KG1 (cell line): ENCODE measurements at regions not wholly inside any gene's neighbourhood (a gene's known extent, or its start where the extent isn't known, plus 50 kb on each side); places are given as distances from the start of the nearest gene placed in this dataset.

Source experiments
- DNase-seq: peaks from one replicate; lab custom pipeline; 2025; lab: John Stamatoyannopoulos, UW

GRCh38 chr1:201589186-201589585 is 50.3 kb downstream of the NAV1 start:
- no peak for DNase-seq

DNA sequence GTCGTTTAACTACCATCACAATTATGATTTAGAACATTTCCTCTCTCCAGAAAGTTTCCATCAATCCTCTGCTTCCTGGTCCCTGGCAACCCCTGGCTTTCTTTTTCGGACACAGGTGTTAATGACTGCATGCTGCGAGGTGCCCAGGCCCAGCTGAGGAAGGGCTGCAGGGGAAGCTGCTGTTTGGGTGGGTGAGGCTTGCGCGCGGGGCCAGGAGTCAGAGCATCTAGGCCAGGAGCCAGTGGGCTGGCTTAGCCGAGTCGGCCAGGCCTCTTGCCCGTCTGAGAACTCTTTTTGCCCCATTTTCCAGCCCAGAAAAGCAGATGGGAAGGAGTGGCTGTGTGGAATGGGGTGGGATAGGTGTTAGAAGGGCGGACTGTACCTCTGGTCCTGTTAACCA is 51.5 kb downstream of the NAV1 start:
- no peak for DNase-seq

DNA sequence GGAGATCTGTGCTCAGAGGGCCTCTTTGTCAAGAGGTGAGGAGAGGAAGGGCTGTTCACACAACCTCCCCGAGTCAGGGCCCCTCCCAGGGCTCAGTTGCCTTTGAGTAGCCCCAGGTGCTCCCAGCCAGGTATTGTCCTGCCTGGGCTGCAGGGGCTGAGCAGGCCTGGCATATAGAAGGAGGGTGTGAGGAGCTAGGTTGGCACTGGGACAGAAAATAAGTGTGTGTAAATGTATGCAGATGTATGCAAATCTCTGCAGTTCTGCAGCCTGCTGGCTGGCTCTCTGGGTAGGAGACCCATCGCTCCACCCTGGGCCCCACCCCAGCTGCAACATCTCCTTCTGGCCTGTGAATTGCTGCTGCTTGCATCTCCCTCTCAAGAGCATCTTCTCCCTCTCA is 52.4 kb downstream of the NAV1 start:
- DNase-seq, result no peak

- DNase-seq, result no peak
Observed at GRCh38 chr1:201591981-201592380, 53.1 kb downstream of the NAV1 start.

DNA sequence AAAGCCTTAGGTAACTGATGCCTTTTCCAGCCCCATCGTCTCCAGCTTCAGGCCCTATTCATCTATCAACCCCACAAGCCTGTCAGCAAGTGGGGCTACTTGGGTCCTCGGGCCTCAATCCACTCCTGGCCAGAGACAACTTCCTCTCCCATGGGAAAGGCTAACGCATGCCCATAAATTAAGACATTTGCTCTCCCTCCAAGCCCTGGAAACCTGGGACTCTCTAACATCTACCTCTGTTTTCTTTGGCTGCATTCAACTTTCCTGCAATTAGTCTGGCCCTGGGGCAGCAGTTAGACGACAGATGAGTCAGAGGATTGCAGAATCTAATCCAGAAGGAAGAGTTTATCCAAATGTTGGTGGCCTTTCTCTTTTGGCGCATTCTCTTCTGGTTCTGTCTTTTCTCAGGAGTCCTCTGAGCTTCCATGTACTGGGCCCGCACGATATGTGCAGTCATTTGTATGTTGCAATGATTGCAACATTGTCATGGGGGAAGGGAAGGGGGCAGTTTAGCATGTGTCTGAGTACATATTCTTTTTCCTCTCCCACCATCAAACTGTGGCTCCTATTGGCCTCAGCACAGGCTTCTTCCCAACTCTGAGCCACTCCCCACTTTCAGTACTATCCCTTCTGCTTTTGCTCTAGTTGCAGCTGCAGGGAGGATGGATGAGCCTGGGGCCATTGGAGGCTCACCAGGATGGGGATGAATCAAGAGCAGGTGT is 54.4 kb downstream of the NAV1 start:
- no peak for DNase-seq

- DNase-seq, result no peak
Observed at GRCh38 chr1:201594575-201595245, 55.8 kb downstream of the NAV1 start.

GRCh38 chr1:201595381-201595780 is 56.5 kb downstream of the NAV1 start:
- no peak for DNase-seq

DNA sequence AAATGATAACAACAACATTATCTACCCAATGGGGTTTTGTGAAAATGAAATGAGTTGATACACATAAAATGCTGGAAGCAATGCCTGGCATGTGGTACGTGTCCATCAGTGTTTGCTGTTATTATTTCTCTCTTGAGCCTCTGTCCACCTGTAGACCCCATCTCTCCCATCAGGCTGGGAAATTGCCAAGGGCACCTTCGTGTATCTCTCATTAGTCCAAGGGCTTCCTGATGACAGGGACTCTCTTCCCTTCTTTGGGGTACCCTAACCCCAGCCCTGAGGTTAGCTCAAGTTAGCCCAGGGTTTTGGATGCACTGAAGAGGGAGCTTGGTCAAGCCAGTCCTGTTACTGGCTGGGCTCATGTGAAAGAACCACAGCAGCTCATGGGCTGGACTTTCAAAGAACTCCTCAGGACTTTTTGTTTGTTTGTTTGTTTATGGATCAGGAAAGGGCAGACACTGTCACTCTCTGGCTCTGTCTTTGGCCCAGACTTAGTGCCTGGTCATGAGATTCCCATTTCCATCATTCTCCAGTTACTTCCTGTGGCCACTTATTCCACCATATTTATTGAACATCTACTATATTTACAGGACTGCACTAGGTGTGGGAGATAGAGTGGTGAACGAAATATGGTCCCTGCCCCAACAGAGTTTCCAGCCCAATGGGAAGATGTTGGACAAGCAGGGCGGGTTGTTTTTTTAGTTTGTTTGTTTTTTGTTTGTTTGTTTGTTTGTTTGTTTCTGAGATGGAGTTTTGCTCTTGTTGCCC is 57.4 kb downstream of the NAV1 start:
- no peak for DNase-seq

GRCh38 chr1:201597551-201598230 is 58.8 kb downstream of the NAV1 start:
- no peak for DNase-seq

GRCh38 chr1:201598396-201598795 is 59.5 kb downstream of the NAV1 start:
- DNase-seq, result no peak

GRCh38 chr1:201598973-201599372 is 60.0 kb downstream of the NAV1 start:
- DNase-seq, result no peak

- no peak for DNase-seq
Observed at GRCh38 chr1:201599548-201599947, 60.6 kb downstream of the NAV1 start.

DNA sequence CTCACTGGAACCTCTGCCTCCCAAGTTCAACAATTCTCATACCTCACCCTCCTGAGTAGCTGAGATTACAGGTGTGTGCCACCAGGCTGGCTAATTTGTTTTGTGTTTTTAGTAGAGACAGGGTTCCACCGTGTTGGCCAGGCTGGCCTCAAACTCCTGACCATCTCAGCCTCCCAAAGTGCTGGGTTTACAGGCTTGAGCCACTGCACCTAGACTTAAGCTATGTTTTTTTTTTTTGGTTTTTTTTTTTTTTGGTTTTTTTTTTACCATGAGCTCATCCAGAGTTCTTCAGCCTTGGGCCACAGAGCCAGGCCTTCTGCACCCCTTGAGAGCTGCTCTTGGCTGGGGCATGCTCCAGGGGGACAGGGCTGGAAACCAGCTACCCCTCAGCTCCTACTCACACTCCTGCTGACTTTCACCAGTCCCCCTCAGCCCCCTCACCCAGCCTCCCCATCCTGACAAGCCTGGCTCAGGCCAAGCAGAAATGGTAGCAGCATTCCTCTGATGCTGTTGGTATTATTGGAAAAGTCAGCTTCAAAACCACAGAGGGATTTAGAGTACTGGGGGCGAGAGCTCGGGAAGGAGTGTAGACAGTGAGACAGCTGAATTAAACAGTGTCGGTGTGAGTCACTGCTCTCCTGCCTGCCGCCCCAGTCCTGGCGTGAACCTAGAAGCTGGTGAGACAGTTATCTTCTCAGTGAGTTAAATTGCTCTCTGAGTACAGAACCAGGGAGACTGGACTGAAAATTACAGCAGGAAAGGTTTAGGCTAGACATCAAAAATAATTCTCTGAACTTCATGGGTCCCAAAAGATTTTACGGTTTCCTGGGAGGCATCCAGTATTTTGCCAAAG is 63.7 kb downstream of the NAV1 start:
- no peak for DNase-seq

DNA sequence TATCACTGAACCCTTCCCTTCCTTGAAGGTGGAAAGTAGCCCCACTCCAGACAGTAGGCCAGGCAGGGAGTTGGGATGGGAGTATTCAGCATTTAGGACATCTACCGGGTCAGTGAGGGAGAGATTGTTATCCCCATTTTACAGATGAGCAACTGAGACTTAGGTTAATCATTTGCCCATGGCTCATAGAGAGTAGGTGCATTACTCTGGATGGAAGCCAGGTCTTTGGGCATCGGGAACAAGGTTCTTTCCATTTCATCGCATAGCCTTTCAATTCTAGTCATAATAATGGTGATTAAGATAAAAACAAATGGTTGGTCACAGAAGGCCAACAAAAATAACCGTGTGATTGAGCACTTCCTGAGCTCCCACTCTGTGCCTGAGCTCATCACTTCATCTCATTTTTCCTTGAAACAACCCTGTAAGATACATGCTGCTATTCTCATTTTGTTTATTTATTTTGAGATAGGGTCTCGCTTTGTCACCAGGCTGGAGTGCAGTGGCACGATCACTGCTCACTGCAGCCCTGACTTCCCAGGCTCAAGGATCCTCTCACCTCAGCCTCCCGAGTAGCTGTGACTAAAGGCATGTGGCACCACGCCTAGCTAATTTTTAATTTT is 64.8 kb downstream of the NAV1 start:
- no peak for DNase-seq

DNA sequence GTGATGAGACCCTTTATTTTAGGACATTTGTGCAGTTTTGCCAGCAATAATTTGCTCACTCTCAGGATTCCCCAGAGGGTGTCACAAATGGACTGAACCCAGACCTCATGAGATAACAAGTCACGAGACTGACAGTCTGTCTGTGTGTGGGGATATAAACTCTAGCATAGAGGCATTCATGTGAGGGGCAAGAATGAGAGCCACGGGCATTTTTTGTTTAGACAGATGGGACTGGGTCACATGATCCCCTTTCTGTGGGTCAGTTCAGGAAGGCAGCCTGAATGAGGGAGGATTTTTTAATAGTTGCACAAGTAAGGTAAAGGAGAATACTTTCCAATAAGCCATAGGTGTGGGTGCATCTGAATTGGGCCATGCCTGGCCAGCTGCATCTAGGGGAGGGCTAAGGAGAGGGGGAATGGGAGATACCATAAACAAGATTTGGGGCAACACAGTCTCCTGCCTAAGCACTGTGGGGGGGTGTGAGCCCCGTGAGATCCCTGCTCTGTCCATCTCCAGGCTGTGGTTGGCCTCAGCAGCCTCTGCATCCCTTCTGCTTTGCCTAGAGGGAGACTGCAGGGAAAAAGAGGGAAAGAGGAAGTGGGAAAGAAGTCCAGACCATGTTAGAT is 66.6 kb downstream of the NAV1 start:
- DNase-seq, result no peak

- no peak for DNase-seq
Observed at GRCh38 chr1:201606096-201606495, 67.2 kb downstream of the NAV1 start.

- DNase-seq, result no peak
Observed at GRCh38 chr1:201606623-201607022, 67.7 kb downstream of the NAV1 start.

DNA sequence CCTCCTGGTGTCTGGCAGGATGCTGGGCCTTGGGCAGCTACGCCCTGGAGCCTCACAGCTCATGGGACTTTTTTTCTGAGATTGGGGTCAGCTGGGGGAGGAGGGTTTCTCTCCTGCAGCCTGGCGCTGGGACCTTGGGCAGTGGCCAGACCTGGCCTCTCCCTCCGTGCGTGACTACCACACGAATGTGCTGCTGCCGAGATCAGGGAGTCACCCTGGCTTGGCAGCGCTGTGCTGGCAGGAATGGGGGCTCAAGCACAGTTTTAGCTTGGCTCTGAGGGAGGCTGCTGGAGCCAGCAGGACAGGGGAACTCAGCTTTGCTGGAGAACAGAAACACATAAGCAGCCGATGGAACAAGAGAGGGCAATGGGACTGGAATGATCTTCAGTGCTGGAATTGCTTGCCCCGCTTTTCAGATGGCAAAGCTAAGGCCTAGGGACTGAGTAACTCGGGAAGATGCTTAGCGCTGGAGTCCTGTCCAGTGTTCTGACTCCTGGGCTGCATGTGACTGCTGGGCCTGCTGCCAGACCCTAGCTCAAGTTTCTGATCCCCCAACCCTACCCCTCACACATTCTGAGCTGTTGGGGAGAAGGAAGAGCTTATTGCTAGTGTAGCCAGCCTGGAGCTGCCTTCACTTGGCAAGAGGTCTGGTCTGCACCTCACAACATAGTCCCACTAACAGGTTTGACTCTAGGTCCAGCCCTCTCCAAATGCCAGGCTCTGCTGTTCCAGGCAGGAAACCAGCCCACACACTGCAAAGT is 69.9 kb downstream of the NAV1 start:
- no peak for DNase-seq

DNA sequence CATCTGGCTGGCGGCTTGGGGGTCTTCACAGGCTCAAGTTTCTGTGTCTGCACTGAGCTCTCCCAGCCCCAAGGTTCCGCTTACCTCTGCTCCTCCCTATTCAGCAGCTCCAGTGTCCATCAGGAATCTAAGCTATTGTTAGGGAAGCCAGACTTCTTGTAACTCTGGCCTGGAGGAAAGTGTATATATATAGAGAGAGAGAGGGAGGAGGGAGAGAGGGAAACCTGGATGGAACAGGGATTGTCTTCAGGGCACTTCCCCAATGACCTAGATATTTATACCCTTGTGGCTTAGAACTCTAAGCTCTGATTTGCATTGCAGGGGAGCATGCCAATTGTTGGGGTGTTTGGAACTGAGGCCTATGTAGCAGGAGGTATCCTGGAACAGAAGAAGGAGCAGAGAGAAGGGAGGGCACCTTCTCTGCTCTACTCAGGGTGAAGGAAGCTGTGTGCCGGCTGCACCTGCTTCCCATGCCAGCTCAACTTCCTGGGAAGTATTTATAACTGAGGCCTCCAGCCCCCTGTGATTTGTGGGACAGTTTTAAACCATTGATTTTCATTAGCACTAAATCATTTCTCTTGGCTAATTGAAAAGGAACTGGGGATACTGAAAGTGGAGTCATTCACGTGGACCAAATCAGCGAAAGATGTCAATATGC is 70.9 kb downstream of the NAV1 start:
- no peak for DNase-seq
